HUDEP-2 (cell line): ENCODE measurements at regions not wholly inside any gene's neighbourhood (a gene's known extent, or its start where the extent isn't known, plus 50 kb on each side); places are given as distances from the start of the nearest gene placed in this dataset.
"Not testable (repeated sequence)": the region's sequence is repeated elsewhere in the genome, so short reads cannot be mapped to it uniquely, and the experiment has no call there.

Experiments used
- DNase-seq, 76 experiments: peaks; one replicate each; lab custom pipeline; 2025; ENCODE audit not compliant: unreplicated experiment in 76 of 76; lab: John Stamatoyannopoulos, UW

- DNase-seq, result no peak
Measured at GRCh38 chr10:117745301-117745700, 202.8 kb downstream of the EMX2 start.

DNA sequence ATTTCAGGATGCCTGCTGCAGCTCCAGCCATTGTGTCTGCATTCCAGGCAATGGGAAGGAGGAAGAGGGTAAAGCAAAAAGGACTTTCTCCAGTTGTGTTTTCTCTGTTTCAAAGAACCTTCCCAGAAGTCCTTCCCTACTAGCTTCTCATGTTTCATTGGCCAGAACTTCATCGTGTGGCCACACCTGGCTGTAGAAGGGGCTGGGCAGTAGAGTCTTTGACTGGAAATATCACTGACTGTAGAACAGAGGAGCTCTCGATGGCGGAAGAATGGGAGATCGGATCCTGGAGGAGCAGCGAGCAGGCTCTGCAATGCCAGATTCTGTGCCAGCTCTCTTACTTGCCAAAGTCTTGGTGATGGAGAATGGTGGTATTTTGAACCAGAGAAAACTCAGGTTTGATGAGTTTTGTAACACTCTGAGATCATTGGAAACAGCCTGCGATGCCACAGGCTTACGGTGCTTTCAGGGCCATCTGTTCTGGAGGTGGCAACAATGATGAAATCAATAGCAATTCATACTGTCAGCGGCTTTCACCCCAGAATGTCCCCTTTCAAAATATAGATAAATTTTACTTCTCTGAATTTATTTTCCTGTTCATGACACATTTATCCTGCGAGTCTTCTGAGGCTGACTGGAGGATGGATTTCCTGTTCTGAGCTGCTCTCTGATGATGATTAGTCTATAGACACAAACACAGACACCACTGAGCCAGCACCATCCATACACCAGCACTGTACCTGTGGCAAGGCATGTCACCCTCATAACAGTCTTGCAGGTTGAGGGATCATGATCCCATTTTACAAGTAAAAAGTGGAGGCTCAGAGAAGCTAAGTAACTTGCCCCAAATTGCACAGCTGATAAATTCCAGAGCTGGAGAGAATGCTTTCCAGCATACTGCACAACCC is 204.2 kb downstream of the EMX2 start:
- no peak for DNase-seq

DNA sequence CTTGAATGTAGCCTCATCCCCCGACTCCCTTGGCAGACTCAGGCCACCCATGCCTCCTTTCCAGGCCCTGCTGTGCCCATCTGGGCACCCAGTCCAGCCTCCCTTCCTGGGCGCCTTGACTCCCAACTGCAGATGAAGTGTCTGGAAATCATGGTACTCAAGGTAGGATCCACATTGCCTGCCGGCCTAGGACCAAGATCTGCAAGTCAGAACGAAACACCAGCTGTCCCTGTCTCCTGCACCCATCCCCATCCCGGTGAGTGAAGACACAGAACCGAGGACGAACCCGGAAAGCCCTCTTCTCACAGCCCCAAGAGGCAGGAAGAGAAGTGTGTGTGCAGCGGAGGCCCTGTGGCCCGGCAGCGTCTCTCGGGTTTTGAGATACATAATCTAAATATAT is 205.1 kb downstream of the EMX2 start:
- DNase-seq, result no peak

DNA sequence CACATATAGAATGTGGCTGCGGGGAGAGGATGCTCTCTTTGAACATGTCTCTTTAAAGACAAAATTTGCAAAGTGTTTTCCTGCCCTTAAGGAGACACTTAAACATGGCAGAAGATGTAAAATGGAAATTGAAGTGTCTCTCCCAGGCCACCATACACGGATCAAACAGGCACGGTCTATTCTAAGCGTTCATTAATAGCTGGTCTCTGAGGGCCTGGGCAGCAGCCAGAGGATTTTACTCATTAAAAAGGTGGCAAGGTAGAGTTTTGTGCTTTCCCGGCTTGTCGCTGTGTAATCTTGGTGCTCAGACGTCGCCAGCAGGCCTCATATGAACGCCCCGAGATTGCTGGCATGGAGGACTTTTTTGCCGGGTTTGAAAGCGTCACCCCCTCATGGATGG is 205.5 kb downstream of the EMX2 start:
- DNase-seq, result no peak

DNA sequence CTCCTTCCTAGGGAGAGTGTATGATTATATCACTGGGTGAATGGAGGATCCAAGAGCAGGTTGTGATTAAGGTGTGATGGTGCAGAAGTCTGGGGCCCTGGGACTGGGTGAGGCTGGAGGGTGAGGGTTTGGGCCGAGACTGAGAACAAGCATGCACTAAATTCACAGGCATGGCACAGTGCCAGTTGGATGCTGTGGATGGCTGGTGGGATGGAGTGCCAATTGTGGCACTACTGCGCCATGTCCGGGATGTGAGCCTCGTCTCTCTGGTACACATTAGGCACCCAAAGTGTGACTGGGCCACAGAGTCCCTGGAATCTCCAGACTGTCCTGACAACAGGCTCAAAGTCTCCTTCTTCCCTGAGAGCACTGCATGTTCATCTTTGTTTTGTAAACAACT is 208.1 kb downstream of the EMX2 start:
- no peak for DNase-seq

- no peak for DNase-seq
Measured at GRCh38 chr10:117751259-117751658, 208.7 kb downstream of the EMX2 start.

DNA sequence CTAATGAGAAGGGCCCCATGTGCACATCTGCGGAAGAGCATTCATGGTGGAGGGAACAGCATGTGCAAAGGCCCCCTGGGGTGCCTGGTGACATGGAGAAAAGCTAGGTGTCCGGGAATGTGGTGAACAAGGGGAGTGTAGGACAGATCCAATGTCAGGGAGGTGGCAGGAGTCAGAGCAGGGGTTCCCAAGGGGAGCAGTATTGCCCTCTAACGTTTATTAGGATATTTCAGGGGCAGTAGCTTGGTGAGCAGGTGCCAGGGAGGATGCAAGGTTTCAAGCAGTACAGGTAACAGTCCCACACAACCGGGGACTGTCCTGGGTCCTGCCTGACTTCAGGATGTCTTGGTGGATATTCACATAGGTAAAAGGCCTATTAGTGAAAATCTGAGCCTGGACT is 209.6 kb downstream of the EMX2 start:
- DNase-seq, result no peak

- no peak for DNase-seq
Measured at GRCh38 chr10:117754770-117755658, 212.5 kb downstream of the EMX2 start.

GRCh38 chr10:117755659-117756014 is 213.1 kb downstream of the EMX2 start:
- no peak for DNase-seq

- no peak for DNase-seq
Measured at GRCh38 chr10:117757086-117757720, 214.7 kb downstream of the EMX2 start.

DNA sequence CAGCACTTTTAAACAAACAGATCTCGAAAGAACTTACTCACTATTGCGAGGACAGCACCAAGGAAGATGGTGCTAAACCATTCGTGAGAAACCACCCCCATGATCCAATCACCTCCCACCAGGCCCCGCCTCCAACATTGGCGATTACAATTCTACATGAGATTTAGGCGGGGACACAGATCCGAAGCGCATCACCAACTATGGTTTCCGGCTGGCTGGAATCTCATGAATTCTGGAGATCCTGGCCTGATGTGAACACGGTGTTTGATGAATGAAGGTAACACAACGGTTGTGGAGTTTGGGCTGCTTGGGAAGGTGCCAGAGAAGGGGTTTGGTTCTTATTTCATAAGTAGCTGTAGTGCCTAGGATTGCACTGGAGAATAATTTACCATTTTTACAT is 216.7 kb downstream of the EMX2 start:
- no peak for DNase-seq

DNA sequence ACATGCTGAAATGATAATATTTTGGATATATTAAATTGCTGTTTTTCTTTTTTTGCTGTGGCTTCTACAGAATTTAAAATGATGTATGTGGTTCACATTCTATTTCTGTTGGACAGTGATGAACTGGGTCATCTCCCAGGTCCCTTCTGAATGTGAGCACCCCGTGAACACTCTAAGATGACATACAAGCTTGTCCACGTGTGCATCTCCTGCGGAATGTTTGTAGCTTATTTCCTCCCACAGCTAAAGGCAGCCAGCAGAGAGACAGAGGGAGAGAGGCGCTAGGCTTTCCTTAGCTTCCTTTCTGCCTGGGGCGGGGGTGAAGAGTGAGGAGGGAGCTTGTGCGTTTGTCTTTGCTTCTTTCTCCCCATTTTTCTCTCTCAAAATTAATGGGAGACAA is 219.1 kb downstream of the EMX2 start:
- DNase-seq, result no peak

GRCh38 chr10:117762126-117762818 is 219.7 kb downstream of the EMX2 start:
- DNase-seq, result no peak

DNA sequence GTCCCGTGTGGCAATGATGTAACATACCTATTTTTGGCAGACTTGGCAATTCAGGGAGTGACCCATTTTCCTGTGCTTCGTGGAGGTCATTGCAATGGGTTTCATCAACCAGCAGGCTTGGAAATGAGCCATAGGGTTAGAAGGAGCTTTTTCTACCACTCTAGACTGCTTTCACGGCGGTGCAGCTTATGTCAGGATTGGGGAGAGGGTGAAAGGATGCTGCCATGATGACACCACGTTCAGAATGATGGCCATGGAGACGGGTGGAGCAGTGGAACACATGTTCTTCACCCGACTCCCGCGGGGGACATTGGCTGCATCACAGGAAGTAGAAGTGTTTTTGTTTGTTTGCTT is 220.2 kb downstream of the EMX2 start:
- no peak for DNase-seq

DNA sequence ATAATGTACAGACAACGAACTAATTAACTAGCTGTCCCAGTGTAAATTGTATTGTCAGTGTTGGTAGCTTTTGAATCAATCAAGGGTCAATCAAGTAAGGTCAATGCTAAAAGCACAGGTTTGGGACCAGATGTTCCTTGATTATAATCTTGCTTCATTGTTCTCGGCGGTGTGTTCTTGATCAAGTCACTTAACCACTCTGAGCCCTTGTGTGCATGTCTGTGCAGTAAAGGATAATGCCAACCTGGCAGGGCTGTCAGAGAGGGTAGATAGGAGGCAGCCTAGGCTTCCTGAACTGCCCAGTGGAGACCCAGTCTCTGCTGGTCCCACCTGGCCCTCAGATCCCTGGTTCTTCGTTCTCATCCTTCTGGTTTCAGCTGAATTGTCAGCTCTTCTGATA is 221.0 kb downstream of the EMX2 start:
- DNase-seq, result no peak

- DNase-seq, result no peak
Measured at GRCh38 chr10:117768333-117769042, 225.9 kb downstream of the EMX2 start.

GRCh38 chr10:117775526-117775925 is 233.0 kb downstream of the EMX2 start:
- DNase-seq, result no peak

DNA sequence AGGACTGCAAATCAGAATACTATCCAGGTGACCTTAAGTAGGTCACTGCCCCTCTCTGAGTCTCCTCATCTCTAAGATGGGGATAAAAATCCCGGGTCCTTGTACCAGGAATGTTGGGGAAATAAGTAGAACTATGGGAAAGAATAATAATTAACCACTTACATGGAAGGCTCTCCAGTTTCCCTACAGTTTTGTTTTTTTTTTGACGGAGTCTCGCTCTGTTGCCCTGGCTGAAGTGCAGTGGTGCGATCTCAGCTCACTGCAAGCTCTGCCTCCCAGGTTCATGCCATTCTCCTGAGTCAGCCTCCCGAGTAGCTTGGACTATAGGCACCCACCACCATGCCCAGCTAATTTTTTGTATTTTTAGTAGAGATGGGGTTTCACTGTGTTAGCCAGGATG is 234.7 kb downstream of the EMX2 start:
- not testable (repeated sequence) for DNase-seq

GRCh38 chr10:117778241-117778640 is 235.7 kb downstream of the EMX2 start:
- DNase-seq, result no peak

DNA sequence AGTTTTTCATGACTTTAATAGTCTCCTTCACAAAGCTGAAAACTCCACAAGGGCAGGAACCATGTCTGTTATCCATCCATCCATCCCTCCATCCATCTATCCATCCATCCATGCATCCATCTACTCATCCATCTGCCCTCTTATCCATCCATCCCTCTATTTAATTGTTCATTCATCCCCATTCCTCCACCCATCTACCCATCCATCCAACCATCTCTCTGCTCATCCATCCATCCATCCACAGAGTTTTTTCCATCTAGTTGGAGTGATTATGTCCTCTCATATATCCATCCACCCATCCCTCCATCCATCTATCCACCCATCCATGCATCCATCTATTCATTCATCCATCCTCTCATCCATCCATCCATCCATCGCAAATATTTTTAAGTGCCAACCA is 237.9 kb downstream of the EMX2 start:
- DNase-seq, result no peak
